T-helper 17 cell (primary cell): ENCODE measurements at regions not wholly inside any gene's neighbourhood (a gene's known extent, or its start where the extent isn't known, plus 50 kb on each side); places are given as distances from the start of the nearest gene placed in this dataset.

Experiments
- ATAC-seq: fragments of 150-1000 bp; cut with Tn5 transposase; 2 replicates; pipeline ENCODE4 v1.10.0; 2021; ENCODE audit warnings: mild to moderate bottlenecking, moderate library complexity
- DNase-seq, 3 donors: peaks; one replicate each; pipeline versions ENCODE4 v3.0.0 to v3.0.0-alpha.2; 2020 to 2021
- H3K9me3 ChIP-seq: one replicate; pipeline ENCODE4 v1.7.0; 2013; ENCODE audit warnings: low read length, mild to moderate bottlenecking; ENCODE audit not compliant: control insufficient read depth, poor library complexity, severe bottlenecking
- H3K27ac Mint-ChIP-seq: one replicate; pipeline ENCODE4 v1.8.0; 2022; ENCODE audit warnings: mild to moderate bottlenecking, moderate library complexity, mixed read lengths
- H3K27me3 Mint-ChIP-seq: one replicate; pipeline ENCODE4 v1.8.0; 2022; ENCODE audit warnings: mixed read lengths
- H3K36me3 Mint-ChIP-seq: one replicate; pipeline ENCODE4 v1.8.0; 2022; ENCODE audit warnings: low read depth, mixed read lengths
- H3K4me1 Mint-ChIP-seq: one replicate; pipeline ENCODE4 v1.8.0; 2022; ENCODE audit warnings: mild to moderate bottlenecking, mixed read lengths
- H3K4me3 Mint-ChIP-seq: one replicate; pipeline ENCODE4 v1.8.0; 2022; ENCODE audit warnings: mild to moderate bottlenecking, moderate library complexity, mixed read lengths

DNA sequence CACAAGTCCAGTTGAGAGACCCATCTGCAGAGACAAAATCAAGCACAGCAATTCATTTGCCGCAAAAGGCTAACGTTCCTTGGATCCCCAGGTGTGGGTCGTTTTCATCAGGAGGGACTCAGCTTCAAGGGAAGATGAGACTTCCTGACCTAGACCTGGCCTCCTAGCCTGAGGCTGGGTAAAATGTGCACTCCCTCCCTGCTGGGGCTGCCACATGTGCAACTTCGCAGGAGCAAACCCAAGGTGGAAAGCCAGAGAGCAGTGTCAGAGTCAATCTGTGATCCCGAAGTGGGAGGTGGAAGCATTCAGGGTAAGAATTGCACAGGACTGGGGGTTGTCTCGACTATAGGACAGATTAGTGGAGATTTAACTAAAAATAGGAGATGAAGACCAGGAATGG is 164.7 kb upstream of the UMPS start:
- peaks cover 33% of the 10 kb centered on the region for H3K27me3 Mint-ChIP-seq
- DNase-seq = no peak
- peaks cover 2% of the 10 kb centered on the region for H3K36me3 Mint-ChIP-seq
- H3K4me3 Mint-ChIP-seq = no peak overlapping the region
- no peaks in the 10 kb centered on the region for H3K4me1 Mint-ChIP-seq
- H3K9me3 ChIP-seq = no peaks in the 10 kb centered on the region
- no peak for ATAC-seq
- H3K27ac Mint-ChIP-seq = no peak overlapping the region

DNA sequence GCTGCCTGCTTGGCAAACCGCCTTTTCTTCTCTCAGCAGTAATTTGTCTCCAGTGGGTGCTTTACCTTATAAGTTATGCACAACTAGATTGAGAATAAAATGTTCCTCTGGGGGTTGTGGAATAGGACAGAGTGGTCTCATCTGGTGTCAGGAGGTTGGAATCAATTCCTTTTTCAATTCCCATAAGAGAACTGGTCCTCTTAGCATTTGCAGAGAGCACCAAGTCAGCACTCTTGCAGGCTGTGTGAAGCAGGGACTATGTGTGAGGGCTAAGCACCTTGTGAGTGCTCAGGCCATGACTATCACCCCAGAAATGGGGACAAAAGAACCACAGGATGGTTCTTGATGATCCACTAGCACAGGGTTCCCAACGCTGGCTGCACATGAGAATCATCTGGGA is 163.6 kb upstream of the UMPS start:
- no peak overlapping the region for H3K4me3 Mint-ChIP-seq

DNA sequence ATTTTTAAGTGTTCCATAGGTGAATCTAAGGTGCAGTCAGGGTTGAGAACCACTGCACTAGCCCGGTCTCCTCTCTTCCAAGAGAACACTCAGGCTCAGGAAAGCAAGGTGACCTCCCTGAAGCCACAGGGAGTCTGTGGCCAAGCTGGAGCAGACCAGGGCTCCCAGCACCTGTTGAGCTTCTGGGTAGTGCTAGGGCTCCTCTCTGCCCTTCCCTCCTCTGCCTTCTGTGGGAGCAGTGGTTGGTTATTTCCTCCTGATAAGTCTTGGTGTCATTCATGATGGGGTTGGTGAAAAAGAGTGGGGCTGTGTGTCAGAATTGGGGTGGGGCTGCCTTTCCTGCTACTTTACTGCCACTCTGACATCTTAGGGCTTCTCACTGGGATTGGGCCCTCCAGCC is 163.1 kb upstream of the UMPS start:
- Mint-ChIP-seq H3K4me3 (no peak overlapping the region), H3K36me3 (peaks cover 2% of the 10 kb centered on the region), H3K27ac (no peak overlapping the region)

More for the DNA sequence above, 163.6 kb upstream of the UMPS start:
- H3K27me3 Mint-ChIP-seq = peaks cover 26% of the 10 kb centered on the region
- peaks cover 2% of the 10 kb centered on the region for H3K36me3 Mint-ChIP-seq
- H3K9me3 ChIP-seq = no peaks in the 10 kb centered on the region
- no peaks in the 10 kb centered on the region for H3K4me1 Mint-ChIP-seq
- ATAC-seq (no peak), DNase-seq (no peak)
- H3K27ac Mint-ChIP-seq = no peak overlapping the region

DNA sequence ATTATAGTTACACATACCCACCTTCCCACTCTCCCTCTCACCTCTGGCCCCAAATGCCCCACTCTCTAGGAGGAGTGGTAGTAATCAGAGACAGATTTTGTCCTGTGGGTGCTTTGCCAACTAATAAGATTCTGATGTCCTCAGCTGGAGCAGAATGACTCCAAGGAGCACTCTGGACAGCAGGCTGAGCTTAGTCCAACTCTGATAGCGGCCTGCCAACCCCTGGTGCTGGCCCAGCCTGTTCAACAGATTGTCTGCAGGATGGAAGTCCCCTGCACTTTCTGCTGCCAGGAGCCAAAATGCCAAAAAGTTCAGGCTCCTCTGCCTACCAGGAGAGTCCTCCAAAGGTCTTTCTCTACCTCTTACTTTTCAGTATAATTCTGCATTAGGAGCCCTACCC is 160.5 kb upstream of the UMPS start:
- Mint-ChIP-seq H3K27me3 (peaks cover 15% of the 10 kb centered on the region), H3K36me3 (no peaks in the 10 kb centered on the region), H3K4me3 (no peak overlapping the region), H3K27ac (no peak overlapping the region), H3K4me1 (no peaks in the 10 kb centered on the region)
- no peaks in the 10 kb centered on the region for H3K9me3 ChIP-seq
- DNase-seq = no peak
- no peak for ATAC-seq

More for the DNA sequence above, 163.1 kb upstream of the UMPS start:
- no peaks in the 10 kb centered on the region for H3K4me1 Mint-ChIP-seq
- no peak for DNase-seq
- H3K27me3 Mint-ChIP-seq = peaks cover 23% of the 10 kb centered on the region
- ATAC-seq = no peak
- H3K9me3 ChIP-seq = no peaks in the 10 kb centered on the region

GRCh38 chr3:124570232-124570631 is 160.0 kb upstream of the UMPS start:
- no peaks in the 10 kb centered on the region for H3K36me3 Mint-ChIP-seq
- peaks cover 15% of the 10 kb centered on the region for H3K27me3 Mint-ChIP-seq
- H3K27ac Mint-ChIP-seq = no peak overlapping the region
- DNase-seq (no peak), ATAC-seq (no peak)
- no peaks in the 10 kb centered on the region for H3K4me1 Mint-ChIP-seq
- no peaks in the 10 kb centered on the region for H3K9me3 ChIP-seq
- no peak overlapping the region for H3K4me3 Mint-ChIP-seq

GRCh38 chr3:124572851-124573405 is 157.3 kb upstream of the UMPS start:
- no peaks in the 10 kb centered on the region for H3K36me3 Mint-ChIP-seq
- no peak overlapping the region for H3K4me3 Mint-ChIP-seq
- H3K4me1 Mint-ChIP-seq = peaks cover 4% of the 10 kb centered on the region
- H3K9me3 ChIP-seq = no peaks in the 10 kb centered on the region
- DNase-seq (no peak), ATAC-seq (no peak)
- H3K27ac Mint-ChIP-seq = no peak overlapping the region
- H3K27me3 Mint-ChIP-seq = peaks cover 19% of the 10 kb centered on the region

DNA sequence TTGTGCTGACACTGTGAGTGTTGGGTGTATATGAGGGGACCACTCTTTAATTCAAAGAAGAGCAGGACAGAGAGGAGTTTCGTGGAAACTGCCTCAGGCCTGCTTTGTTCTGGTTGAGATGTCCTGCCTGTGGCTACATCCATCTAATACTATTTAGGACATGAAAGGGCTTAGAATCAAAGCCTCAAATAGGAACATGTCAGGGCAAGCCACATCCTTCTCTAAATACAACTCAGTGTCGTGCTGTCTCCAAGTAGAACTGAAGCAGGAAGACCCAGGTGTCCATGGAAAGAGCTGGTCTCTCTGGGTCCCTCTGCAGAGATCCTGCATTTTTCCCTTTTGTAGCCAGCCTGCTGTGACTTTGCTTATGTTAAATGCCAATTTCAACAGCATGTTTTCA is 156.2 kb upstream of the UMPS start:
- H3K4me3 Mint-ChIP-seq = no peak overlapping the region
- ATAC-seq = no peak
- no peaks in the 10 kb centered on the region for H3K36me3 Mint-ChIP-seq
- no peaks in the 10 kb centered on the region for H3K9me3 ChIP-seq
- H3K27ac Mint-ChIP-seq = no peak overlapping the region
- H3K27me3 Mint-ChIP-seq = peaks cover 29% of the 10 kb centered on the region
- DNase-seq = no peak
- peaks cover 4% of the 10 kb centered on the region for H3K4me1 Mint-ChIP-seq

GRCh38 chr3:124576565-124577493 is 153.4 kb upstream of the UMPS start:
- DNase-seq (no peak), ATAC-seq (no peak)
- Mint-ChIP-seq H3K4me1 (peaks cover 4% of the 10 kb centered on the region), H3K36me3 (no peaks in the 10 kb centered on the region), H3K27me3 (peaks cover 32% of the 10 kb centered on the region), H3K27ac (peak overlapping the region; percentile 21), H3K4me3 (no peak overlapping the region)
- H3K9me3 ChIP-seq = no peaks in the 10 kb centered on the region

DNA sequence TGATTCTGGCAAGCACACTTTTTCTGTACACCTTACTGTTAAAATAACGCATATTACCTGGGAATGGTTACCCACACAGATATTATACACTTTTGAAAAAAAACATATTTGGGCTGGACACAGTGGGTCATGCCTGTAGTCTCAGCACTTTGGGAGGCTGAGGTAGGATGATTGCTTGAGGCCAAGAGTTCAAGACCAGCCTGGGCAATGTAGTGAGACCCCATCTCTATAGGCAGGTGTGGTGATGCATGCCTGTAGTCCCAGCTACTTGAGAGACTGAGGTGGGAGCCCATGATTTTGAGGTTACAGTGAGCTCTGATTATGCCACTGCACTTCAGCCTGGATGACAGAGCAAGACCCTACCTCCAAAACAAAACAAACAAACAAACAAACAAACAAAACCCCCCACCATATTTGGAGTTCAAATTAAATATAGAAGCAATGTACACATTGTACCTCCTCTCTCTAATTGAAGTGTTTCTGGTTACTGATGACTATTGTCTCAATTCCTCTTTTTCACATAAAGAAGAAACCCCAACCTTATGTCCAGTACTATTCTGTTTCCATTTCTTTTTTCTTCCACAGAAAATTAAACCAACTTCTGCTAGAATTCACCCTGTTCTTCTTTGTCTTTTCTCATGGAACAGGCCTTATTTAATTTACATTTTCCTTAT is 152.6 kb upstream of the UMPS start:
- no peak overlapping the region for H3K4me3 Mint-ChIP-seq
- peaks cover 27% of the 10 kb centered on the region for H3K27me3 Mint-ChIP-seq
- peaks cover 4% of the 10 kb centered on the region for H3K4me1 Mint-ChIP-seq
- no peaks in the 10 kb centered on the region for H3K36me3 Mint-ChIP-seq
- no peak for DNase-seq
- H3K9me3 ChIP-seq = no peaks in the 10 kb centered on the region
- H3K27ac Mint-ChIP-seq = peak overlapping the region; percentile 21
- no peak for ATAC-seq

GRCh38 chr3:124579641-124580040 is 150.6 kb upstream of the UMPS start:
- H3K4me1 Mint-ChIP-seq = peaks cover 7% of the 10 kb centered on the region
- DNase-seq (no peak), ATAC-seq (no peak)
- H3K27me3 Mint-ChIP-seq = peaks cover 33% of the 10 kb centered on the region
- no peak overlapping the region for H3K27ac Mint-ChIP-seq
- H3K9me3 ChIP-seq = no peaks in the 10 kb centered on the region
- no peaks in the 10 kb centered on the region for H3K36me3 Mint-ChIP-seq
- no peak overlapping the region for H3K4me3 Mint-ChIP-seq

DNA sequence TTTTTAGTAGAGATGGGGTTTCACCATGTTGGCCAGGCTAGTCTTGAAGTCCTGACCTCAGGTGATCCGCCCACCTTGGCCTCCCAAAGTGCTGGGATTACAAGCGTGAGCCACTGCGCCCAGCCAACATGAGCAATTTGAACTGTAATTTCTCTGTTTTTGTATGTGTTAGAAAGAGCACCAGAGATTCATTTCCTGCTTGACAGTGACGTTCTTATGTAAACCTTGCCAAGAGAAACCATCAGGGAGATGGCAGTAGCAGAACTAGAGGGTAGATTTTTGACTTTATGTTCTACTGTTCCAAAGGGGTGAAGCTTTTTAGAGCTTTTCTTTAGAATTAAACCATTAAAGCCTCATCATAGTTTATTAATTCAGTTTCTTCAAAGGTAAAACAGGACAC is 148.1 kb upstream of the UMPS start:
- no peaks in the 10 kb centered on the region for H3K9me3 ChIP-seq
- no peak for DNase-seq
- Mint-ChIP-seq H3K4me1 (peaks cover 9% of the 10 kb centered on the region), H3K4me3 (no peak overlapping the region), H3K27ac (no peak overlapping the region), H3K36me3 (no peaks in the 10 kb centered on the region), H3K27me3 (peaks cover 40% of the 10 kb centered on the region)
- no peak for ATAC-seq

- Mint-ChIP-seq H3K4me1 (peaks cover 8% of the 10 kb centered on the region), H3K27ac (peak overlapping the region; percentile 2), H3K36me3 (no peaks in the 10 kb centered on the region), H3K4me3 (peak overlapping the region; percentile 61), H3K27me3 (peaks cover 37% of the 10 kb centered on the region)
- ATAC-seq = no peak
- H3K9me3 ChIP-seq = no peaks in the 10 kb centered on the region
- no peak for DNase-seq
Measured at GRCh38 chr3:124582621-124583395, 147.4 kb upstream of the UMPS start.

- Mint-ChIP-seq H3K27ac (no peak overlapping the region), H3K4me1 (peaks cover 8% of the 10 kb centered on the region), H3K4me3 (peak overlapping the region; percentile 86), H3K27me3 (peaks cover 23% of the 10 kb centered on the region), H3K36me3 (no peaks in the 10 kb centered on the region)
- peak; percentile 75 for ATAC-seq
- DNase-seq = no peak
- no peaks in the 10 kb centered on the region for H3K9me3 ChIP-seq
Measured at GRCh38 chr3:124584245-124584551, 146.1 kb upstream of the UMPS start.
